GM23338 (cell line): ENCODE measurements at regions not wholly inside any gene's neighbourhood (a gene's known extent, or its start where the extent isn't known, plus 50 kb on each side); places are given as distances from the start of the nearest gene placed in this dataset.
"Not testable (repeated sequence)": the region's sequence is repeated elsewhere in the genome, so short reads cannot be mapped to it uniquely, and the experiment has no call there.

Experiments used
- ATAC-seq: fragments of 200-7000 bp; cut with Tn5 transposase; 3 replicates; pipeline ENCODE4 v1.9.1; 2020
- DNase-seq: peaks from one replicate; pipeline ENCODE4 v3.0.0-alpha.2; 2015; ENCODE audit warnings: low spot score
- H2AFZ ChIP-seq: fragments of 200-600 bp; sonication (generic); 2 replicates; pipeline ENCODE4 v1.8.0; 2016; ENCODE audit warnings: antibody characterized with exemption, mild to moderate bottlenecking, moderate library complexity
- H3F3A ChIP-seq: fragments of 200-600 bp; sonication (generic); replicated peaks from 2 replicates; pipeline ENCODE4 v1.8.0; 2017; ENCODE audit warnings: antibody characterized with exemption, mixed run types, low read depth
- H3K27ac ChIP-seq: fragments of 200-600 bp; sonication (generic); 2 replicates; pipeline ENCODE4 v1.6.1; 2016; ENCODE audit warnings: low read depth
- H3K27me3 ChIP-seq: fragments of 200-600 bp; sonication (generic); 2 replicates; pipeline ENCODE4 v1.8.0; 2016; ENCODE audit warnings: mild to moderate bottlenecking, mixed run types, moderate library complexity; ENCODE audit not compliant: insufficient read depth
- H3K36me3 ChIP-seq: fragments of 200-600 bp; sonication (generic); 2 replicates; pipeline ENCODE4 v1.8.0; 2016; ENCODE audit warnings: mild to moderate bottlenecking; ENCODE audit not compliant: insufficient read depth
- H3K4me1 ChIP-seq: fragments of 200-600 bp; sonication (generic); 2 replicates; pipeline ENCODE4 v1.8.0; 2016; ENCODE audit warnings: mild to moderate bottlenecking, moderate library complexity; ENCODE audit not compliant: insufficient read depth
- H3K4me2 ChIP-seq: fragments of 200-600 bp; sonication (generic); 2 replicates; pipeline ENCODE4 v1.7.1; 2017; ENCODE audit warnings: mixed run types
- H3K4me3 ChIP-seq: fragments of 200-600 bp; sonication (generic); 2 replicates; pipeline ENCODE4 v1.6.1; 2016; ENCODE audit warnings: mixed run types
- H3K79me2 ChIP-seq: fragments of 200-600 bp; sonication (generic); replicated peaks from 2 replicates; pipeline ENCODE4 v1.8.0; 2017; ENCODE audit warnings: mild to moderate bottlenecking; ENCODE audit not compliant: insufficient read depth
- H3K9me2 ChIP-seq: fragments of 200-600 bp; sonication (generic); 2 replicates; pipeline ENCODE4 v1.8.0; 2017; ENCODE audit not compliant: insufficient read depth
- H4K20me1 ChIP-seq: fragments of 200-600 bp; sonication (generic); replicated peaks from 2 replicates; pipeline ENCODE4 v1.8.0; 2017; ENCODE audit warnings: mild to moderate bottlenecking; ENCODE audit not compliant: insufficient read depth
- H3K27ac Mint-ChIP-seq: 2 replicates; pipeline ENCODE4 v1.8.0; 2020; ENCODE audit warnings: inconsistent platforms, mild to moderate bottlenecking, moderate library complexity, mixed read lengths
- H3K27me3 Mint-ChIP-seq: 3 replicates; pipeline ENCODE4 v1.8.0; 2022; ENCODE audit warnings: low read depth, mild to moderate bottlenecking, moderate library complexity, mixed read lengths, inconsistent platforms; ENCODE audit not compliant: insufficient read depth, poor library complexity
- H3K36me3 Mint-ChIP-seq: 3 replicates; pipeline ENCODE4 v1.8.0; 2021; ENCODE audit warnings: low read depth, mild to moderate bottlenecking, inconsistent platforms, moderate library complexity, mixed read lengths
- H3K4me1 Mint-ChIP-seq: 3 replicates; pipeline ENCODE4 v1.8.0; 2020; ENCODE audit warnings: mild to moderate bottlenecking, inconsistent platforms, mixed read lengths
- H3K4me3 Mint-ChIP-seq: 3 replicates; pipeline ENCODE4 v1.8.0; 2021; ENCODE audit warnings: moderate library complexity, mild to moderate bottlenecking, inconsistent platforms, mixed read lengths
- H3K9me3 Mint-ChIP-seq: 3 replicates; pipeline ENCODE4 v1.8.0; 2020; ENCODE audit warnings: moderate library complexity, mild to moderate bottlenecking, inconsistent platforms, mixed read lengths
- CREB1 ChIP-seq: fragments of 250-450 bp; sonication (Bioruptor Pico); IDR thresholded peaks from 2 replicates; pipeline ENCODE4 v1.5.0; 2020; ENCODE audit warnings: low read depth, mild to moderate bottlenecking, moderate library complexity
- EZH2 ChIP-seq: fragments of 200-600 bp; sonication (generic); IDR thresholded peaks from one replicate; pipeline ENCODE4 v1.8.0; 2017; ENCODE audit warnings: antibody characterized with exemption, mild to moderate bottlenecking, low read depth; ENCODE audit not compliant: unreplicated experiment
- EZH2phosphoT487 ChIP-seq: fragments of 200-600 bp; sonication (generic); IDR thresholded peaks from one replicate; pipeline ENCODE4 v1.8.1; 2018; ENCODE audit warnings: antibody characterized with exemption; ENCODE audit not compliant: unreplicated experiment
- JUNB ChIP-seq: IDR thresholded peaks from one replicate; pipeline ENCODE4 v1.6.1; 2016; ENCODE audit warnings: antibody characterized with exemption; ENCODE audit not compliant: unreplicated experiment
- NANOG ChIP-seq: IDR thresholded peaks from 2 replicates; pipeline ENCODE4 v1.6.1; 2016; ENCODE audit warnings: antibody characterized with exemption, borderline replicate concordance
- POLR2AphosphoS5 ChIP-seq: IDR thresholded peaks from 2 replicates; pipeline ENCODE4 v1.6.1; 2016; ENCODE audit warnings: antibody characterized with exemption, low read depth
- STAT1 ChIP-seq: IDR thresholded peaks from one replicate; pipeline ENCODE4 v1.6.1; 2016; ENCODE audit warnings: antibody characterized with exemption; ENCODE audit not compliant: unreplicated experiment
- ZNF114 ChIP-seq: fragments of 250-450 bp; sonication (Bioruptor Pico); IDR thresholded peaks from 2 replicates; pipeline ENCODE4 v1.5.0; 2020; ENCODE audit warnings: mild to moderate bottlenecking, moderate library complexity
- ZNF331 ChIP-seq: fragments of 250-450 bp; sonication (Bioruptor Pico); IDR thresholded peaks from 2 replicates; pipeline ENCODE4 v1.5.0; 2020; ENCODE audit warnings: low read depth, mild to moderate bottlenecking, moderate library complexity
- TF ChIP-seq, protein P1 (sequence below): fragments of 250-450 bp; sonication (Bioruptor Pico); IDR thresholded peaks from 2 replicates; pipeline ENCODE4 v1.5.0; 2020; ENCODE audit warnings: mild to moderate bottlenecking, moderate library complexity
- TF ChIP-seq, protein P2 (sequence below): IDR thresholded peaks from one replicate; pipeline ENCODE4 v1.6.1; 2018; ENCODE audit warnings: antibody characterized with exemption; ENCODE audit not compliant: unreplicated experiment
- TF ChIP-seq, protein P3 (sequence below), 2 experiments: fragments of 200-600 bp in 1 of 2; sonication (generic) in 1 of 2; conservative IDR thresholded peaks; 2 replicates each; pipeline versions ENCODE4 v1.5.1 to v1.6.1; 2016 to 2017; ENCODE audit warnings: antibody characterized with exemption in 2 of 2, low read depth in 2 of 2, mild to moderate bottlenecking in 2 of 2, moderate library complexity in 1 of 2

DNA sequence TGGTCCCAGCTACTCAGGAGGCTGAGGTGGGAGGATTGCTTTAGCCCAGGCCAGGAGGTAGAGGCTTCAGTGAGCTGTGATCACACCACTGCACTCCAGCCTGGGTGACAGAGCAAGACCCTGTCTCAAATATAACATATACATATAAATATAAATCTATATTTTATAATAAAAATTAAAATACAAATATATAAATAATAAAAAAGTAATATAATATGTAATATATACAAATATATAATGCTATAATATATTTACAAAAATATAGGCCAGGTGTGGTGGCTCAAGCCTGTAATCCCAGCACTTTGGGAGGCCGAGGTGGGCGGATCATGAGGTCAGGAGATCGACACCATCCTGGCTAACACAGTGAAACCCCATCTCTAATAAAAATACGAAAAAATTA, 131.4 kb downstream of the MFAP3L start:
- H3K4me1 ChIP-seq, H3K27ac ChIP-seq, DNase-seq, H4K20me1 ChIP-seq, H3K36me3 Mint-ChIP-seq, H3K27me3 ChIP-seq, ATAC-seq, H3K4me2 ChIP-seq, H2AFZ ChIP-seq, H3K9me3 Mint-ChIP-seq, H3K36me3 ChIP-seq, H3K27me3 Mint-ChIP-seq, H3K79me2 ChIP-seq, H3K4me3 ChIP-seq, H3K4me1 Mint-ChIP-seq, H3K4me3 Mint-ChIP-seq, H3K27ac Mint-ChIP-seq, H3K9me2 ChIP-seq, H3F3A ChIP-seq: not testable (repeated sequence)

DNA sequence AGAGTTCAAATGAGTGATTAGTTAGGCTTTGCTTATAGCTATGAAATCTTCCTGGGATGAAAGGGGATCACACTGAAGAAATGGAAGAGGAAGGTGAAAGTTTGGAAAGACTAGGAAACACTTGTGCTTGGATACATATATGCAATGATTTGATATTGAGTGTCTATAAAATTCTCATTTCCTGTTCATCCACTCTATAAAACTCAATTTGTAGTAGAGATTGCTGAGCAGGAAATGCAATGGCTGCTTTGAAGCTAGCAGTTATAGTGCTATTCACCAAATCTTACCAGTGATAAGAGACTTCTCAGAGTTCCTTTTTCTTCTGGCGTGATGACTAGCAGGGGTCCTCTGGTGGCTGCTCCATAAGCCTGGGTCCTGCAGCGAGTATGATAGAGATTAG, 128.1 kb upstream of the HPF1 start:
- H4K20me1 ChIP-seq: no peaks in the 10 kb centered on the region
- Mint-ChIP-seq H3K9me3 (peaks cover 8% of the 10 kb centered on the region), H3K27me3 (no peaks in the 10 kb centered on the region), H3K27ac (no peak overlapping the region), H3K36me3 (no peaks in the 10 kb centered on the region), H3K4me3 (no peak overlapping the region), H3K4me1 (peaks cover 4% of the 10 kb centered on the region)
- TF ChIP-seq ZNF114 (CRISPR knock-in tag) (no peak), NANOG (no peak), EZH2phosphoT487 (no peak), STAT1 (no peak), ZNF331 (CRISPR knock-in tag) (no peak), CREB1 (CRISPR knock-in tag) (no peak), JUNB (no peak), EZH2 (no peak), POLR2AphosphoS5 (no peak)
- TF ChIP-seq, protein P1, sequence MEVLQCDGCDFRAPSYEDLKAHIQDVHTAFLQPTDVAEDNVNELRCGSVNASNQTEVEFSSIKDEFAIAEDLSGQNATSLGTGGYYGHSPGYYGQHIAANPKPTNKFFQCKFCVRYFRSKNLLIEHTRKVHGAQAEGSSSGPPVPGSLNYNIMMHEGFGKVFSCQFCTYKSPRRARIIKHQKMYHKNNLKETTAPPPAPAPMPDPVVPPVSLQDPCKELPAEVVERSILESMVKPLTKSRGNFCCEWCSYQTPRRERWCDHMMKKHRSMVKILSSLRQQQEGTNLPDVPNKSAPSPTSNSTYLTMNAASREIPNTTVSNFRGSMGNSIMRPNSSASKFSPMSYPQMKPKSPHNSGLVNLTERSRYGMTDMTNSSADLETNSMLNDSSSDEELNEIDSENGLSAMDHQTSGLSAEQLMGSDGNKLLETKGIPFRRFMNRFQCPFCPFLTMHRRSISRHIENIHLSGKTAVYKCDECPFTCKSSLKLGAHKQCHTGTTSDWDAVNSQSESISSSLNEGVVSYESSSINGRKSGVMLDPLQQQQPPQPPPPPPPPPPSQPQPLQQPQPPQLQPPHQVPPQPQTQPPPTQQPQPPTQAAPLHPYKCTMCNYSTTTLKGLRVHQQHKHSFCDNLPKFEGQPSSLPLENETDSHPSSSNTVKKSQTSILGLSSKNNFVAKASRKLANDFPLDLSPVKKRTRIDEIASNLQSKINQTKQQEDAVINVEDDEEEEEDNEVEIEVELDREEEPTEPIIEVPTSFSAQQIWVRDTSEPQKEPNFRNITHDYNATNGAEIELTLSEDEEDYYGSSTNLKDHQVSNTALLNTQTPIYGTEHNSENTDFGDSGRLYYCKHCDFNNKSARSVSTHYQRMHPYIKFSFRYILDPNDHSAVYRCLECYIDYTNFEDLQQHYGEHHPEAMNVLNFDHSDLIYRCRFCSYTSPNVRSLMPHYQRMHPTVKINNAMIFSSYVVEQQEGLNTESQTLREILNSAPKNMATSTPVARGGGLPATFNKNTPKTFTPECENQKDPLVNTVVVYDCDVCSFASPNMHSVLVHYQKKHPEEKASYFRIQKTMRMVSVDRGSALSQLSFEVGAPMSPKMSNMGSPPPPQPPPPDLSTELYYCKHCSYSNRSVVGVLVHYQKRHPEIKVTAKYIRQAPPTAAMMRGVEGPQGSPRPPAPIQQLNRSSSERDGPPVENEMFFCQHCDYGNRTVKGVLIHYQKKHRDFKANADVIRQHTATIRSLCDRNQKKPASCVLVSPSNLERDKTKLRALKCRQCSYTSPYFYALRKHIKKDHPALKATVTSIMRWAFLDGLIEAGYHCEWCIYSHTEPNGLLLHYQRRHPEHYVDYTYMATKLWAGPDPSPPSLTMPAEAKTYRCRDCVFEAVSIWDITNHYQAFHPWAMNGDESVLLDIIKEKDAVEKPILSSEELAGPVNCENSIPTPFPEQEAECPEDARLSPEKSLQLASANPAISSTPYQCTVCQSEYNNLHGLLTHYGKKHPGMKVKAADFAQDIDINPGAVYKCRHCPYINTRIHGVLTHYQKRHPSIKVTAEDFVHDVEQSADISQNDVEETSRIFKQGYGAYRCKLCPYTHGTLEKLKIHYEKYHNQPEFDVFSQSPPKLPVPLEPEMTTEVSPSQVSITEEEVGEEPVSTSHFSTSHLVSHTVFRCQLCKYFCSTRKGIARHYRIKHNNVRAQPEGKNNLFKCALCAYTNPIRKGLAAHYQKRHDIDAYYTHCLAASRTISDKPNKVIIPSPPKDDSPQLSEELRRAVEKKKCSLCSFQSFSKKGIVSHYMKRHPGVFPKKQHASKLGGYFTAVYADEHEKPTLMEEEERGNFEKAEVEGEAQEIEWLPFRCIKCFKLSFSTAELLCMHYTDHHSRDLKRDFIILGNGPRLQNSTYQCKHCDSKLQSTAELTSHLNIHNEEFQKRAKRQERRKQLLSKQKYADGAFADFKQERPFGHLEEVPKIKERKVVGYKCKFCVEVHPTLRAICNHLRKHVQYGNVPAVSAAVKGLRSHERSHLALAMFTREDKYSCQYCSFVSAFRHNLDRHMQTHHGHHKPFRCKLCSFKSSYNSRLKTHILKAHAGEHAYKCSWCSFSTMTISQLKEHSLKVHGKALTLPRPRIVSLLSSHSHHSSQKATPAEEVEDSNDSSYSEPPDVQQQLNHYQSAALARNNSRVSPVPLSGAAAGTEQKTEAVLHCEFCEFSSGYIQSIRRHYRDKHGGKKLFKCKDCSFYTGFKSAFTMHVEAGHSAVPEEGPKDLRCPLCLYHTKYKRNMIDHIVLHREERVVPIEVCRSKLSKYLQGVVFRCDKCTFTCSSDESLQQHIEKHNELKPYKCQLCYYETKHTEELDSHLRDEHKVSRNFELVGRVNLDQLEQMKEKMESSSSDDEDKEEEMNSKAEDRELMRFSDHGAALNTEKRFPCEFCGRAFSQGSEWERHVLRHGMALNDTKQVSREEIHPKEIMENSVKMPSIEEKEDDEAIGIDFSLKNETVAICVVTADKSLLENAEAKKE (CRISPR knock-in tag): no peak
- TF ChIP-seq, protein P2, sequence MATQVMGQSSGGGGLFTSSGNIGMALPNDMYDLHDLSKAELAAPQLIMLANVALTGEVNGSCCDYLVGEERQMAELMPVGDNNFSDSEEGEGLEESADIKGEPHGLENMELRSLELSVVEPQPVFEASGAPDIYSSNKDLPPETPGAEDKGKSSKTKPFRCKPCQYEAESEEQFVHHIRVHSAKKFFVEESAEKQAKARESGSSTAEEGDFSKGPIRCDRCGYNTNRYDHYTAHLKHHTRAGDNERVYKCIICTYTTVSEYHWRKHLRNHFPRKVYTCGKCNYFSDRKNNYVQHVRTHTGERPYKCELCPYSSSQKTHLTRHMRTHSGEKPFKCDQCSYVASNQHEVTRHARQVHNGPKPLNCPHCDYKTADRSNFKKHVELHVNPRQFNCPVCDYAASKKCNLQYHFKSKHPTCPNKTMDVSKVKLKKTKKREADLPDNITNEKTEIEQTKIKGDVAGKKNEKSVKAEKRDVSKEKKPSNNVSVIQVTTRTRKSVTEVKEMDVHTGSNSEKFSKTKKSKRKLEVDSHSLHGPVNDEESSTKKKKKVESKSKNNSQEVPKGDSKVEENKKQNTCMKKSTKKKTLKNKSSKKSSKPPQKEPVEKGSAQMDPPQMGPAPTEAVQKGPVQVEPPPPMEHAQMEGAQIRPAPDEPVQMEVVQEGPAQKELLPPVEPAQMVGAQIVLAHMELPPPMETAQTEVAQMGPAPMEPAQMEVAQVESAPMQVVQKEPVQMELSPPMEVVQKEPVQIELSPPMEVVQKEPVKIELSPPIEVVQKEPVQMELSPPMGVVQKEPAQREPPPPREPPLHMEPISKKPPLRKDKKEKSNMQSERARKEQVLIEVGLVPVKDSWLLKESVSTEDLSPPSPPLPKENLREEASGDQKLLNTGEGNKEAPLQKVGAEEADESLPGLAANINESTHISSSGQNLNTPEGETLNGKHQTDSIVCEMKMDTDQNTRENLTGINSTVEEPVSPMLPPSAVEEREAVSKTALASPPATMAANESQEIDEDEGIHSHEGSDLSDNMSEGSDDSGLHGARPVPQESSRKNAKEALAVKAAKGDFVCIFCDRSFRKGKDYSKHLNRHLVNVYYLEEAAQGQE: no peak
- TF ChIP-seq, protein P3, sequence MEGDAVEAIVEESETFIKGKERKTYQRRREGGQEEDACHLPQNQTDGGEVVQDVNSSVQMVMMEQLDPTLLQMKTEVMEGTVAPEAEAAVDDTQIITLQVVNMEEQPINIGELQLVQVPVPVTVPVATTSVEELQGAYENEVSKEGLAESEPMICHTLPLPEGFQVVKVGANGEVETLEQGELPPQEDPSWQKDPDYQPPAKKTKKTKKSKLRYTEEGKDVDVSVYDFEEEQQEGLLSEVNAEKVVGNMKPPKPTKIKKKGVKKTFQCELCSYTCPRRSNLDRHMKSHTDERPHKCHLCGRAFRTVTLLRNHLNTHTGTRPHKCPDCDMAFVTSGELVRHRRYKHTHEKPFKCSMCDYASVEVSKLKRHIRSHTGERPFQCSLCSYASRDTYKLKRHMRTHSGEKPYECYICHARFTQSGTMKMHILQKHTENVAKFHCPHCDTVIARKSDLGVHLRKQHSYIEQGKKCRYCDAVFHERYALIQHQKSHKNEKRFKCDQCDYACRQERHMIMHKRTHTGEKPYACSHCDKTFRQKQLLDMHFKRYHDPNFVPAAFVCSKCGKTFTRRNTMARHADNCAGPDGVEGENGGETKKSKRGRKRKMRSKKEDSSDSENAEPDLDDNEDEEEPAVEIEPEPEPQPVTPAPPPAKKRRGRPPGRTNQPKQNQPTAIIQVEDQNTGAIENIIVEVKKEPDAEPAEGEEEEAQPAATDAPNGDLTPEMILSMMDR (conservative IDR thresholded peaks at IDR 0.05; ENCODE audit: low read depth in 2 of 2): no peak
- DNase-seq (no peak), ATAC-seq (no peak)
- H3K36me3 ChIP-seq: no peaks in the 10 kb centered on the region
- no peak overlapping the region for H3K4me3 ChIP-seq
- peaks cover 6% of the 10 kb centered on the region; the same call in 1 of the 2 replicates for H3K9me2 ChIP-seq
- no peaks in the 10 kb centered on the region for H3K27me3 ChIP-seq
- no peaks in the 10 kb centered on the region for H3K4me1 ChIP-seq
- no peak overlapping the region for H2AFZ ChIP-seq
- no peak overlapping the region for H3K4me2 ChIP-seq
- no peaks in the 10 kb centered on the region for H3K79me2 ChIP-seq
- H3F3A ChIP-seq: no peaks in the 10 kb centered on the region
- no peak overlapping the region for H3K27ac ChIP-seq
